ENCODE measurements at regions not wholly inside any gene's neighbourhood (a gene's known extent, or its start where the extent isn't known, plus 50 kb on each side); places are given as distances from the start of the nearest gene placed in this dataset.

GRCh38 chr19:33900817-33901216 is 104.1 kb downstream of the KCTD15 start:
- DNase-seq = no peak

GRCh38 chr19:33902395-33902794 is 105.7 kb downstream of the KCTD15 start:
- no peak for DNase-seq

GRCh38 chr19:33902802-33903488 is 106.3 kb downstream of the KCTD15 start:
- no peak for DNase-seq

- DNase-seq = no peak
These were observed 106.8 kb downstream of the KCTD15 start for GRCh38 chr19:33903489-33903850.

GRCh38 chr19:33904681-33905080 is 108.0 kb downstream of the KCTD15 start:
- DNase-seq = no peak

GRCh38 chr19:33905473-33905936 is 108.8 kb downstream of the KCTD15 start:
- DNase-seq = no peak

- DNase-seq = no peak
These were observed 109.4 kb downstream of the KCTD15 start for GRCh38 chr19:33905937-33906577.

- DNase-seq = no peak
These were observed 110.1 kb downstream of the KCTD15 start for GRCh38 chr19:33906578-33907335.

GRCh38 chr19:33910922-33911321 is 114.3 kb downstream of the KCTD15 start:
- DNase-seq = no peak

- no peak for DNase-seq
These were observed 117.9 kb downstream of the KCTD15 start for GRCh38 chr19:33914599-33914998.

- DNase-seq = no peak
These were observed 120.1 kb downstream of the KCTD15 start for GRCh38 chr19:33916792-33917191.

GRCh38 chr19:33919291-33919690 is 122.6 kb downstream of the KCTD15 start:
- no peak for DNase-seq

- no peak for DNase-seq
These were observed 124.5 kb downstream of the KCTD15 start for GRCh38 chr19:33921165-33921564.

GRCh38 chr19:33926306-33926705 is 129.6 kb downstream of the KCTD15 start:
- no peak for DNase-seq

- DNase-seq = no peak
These were observed 131.3 kb downstream of the KCTD15 start for GRCh38 chr19:33927789-33928457.

- no peak for DNase-seq
These were observed 131.8 kb downstream of the KCTD15 start for GRCh38 chr19:33928458-33928950.

GRCh38 chr19:33933931-33934330 is 137.3 kb downstream of the KCTD15 start:
- DNase-seq = no peak

GRCh38 chr19:33938821-33939220 is 142.2 kb downstream of the KCTD15 start:
- no peak for DNase-seq

- no peak for DNase-seq
These were observed 144.5 kb downstream of the KCTD15 start for GRCh38 chr19:33941133-33941532.

GRCh38 chr19:33946535-33947264 is 150.0 kb downstream of the KCTD15 start:
- DNase-seq = no peak

GRCh38 chr19:33947265-33947964 is 150.7 kb downstream of the KCTD15 start:
- DNase-seq = no peak

Measured in activated T-cell treated with anti-CD3 and anti-CD28 coated beads, Interleukin-2, amount 50 U/mL, for 1 hour (primary cell).